HG02588 (cell line): ENCODE measurements at regions not wholly inside any gene's neighbourhood (a gene's known extent, or its start where the extent isn't known, plus 50 kb on each side); places are given as distances from the start of the nearest gene placed in this dataset.
"Not testable (repeated sequence)": the region's sequence is repeated elsewhere in the genome, so short reads cannot be mapped to it uniquely, and the experiment has no call there.

Experiments used
- ATAC-seq: cut with Tn5 transposase; IDR thresholded peaks from one replicate; pipeline ENCODE4 v1.9.1; 2021; ENCODE audit warnings: mild to moderate bottlenecking, moderate library complexity; ENCODE audit not compliant: unreplicated experiment

- no peak for ATAC-seq
Observed at GRCh38 chr5:103706939-103707682, 144.5 kb upstream of the NUDT12 start.

- no peak for ATAC-seq
Observed at GRCh38 chr5:103703617-103704016, 141.0 kb upstream of the NUDT12 start.

GRCh38 chr5:103693517-103693916 lies 130.9 kb upstream of the NUDT12 start:
- no peak for ATAC-seq

GRCh38 chr5:103690676-103691075 lies 128.1 kb upstream of the NUDT12 start:
- no peak for ATAC-seq

GRCh38 chr5:103679873-103680272 lies 117.3 kb upstream of the NUDT12 start:
- ATAC-seq = no peak

- ATAC-seq = not testable (repeated sequence)
Observed at GRCh38 chr5:103676198-103676597, 113.6 kb upstream of the NUDT12 start.

- ATAC-seq = no peak
Observed at GRCh38 chr5:103674739-103675138, 112.2 kb upstream of the NUDT12 start.

GRCh38 chr5:103674251-103674650 lies 111.7 kb upstream of the NUDT12 start:
- ATAC-seq = no peak

GRCh38 chr5:103669615-103670014 lies 107.0 kb upstream of the NUDT12 start:
- no peak for ATAC-seq

- no peak for ATAC-seq
Observed at GRCh38 chr5:103668281-103668680, 105.7 kb upstream of the NUDT12 start.

- ATAC-seq = no peak
Observed at GRCh38 chr5:103667068-103667467, 104.5 kb upstream of the NUDT12 start.

GRCh38 chr5:103657301-103657700 lies 94.7 kb upstream of the NUDT12 start:
- no peak for ATAC-seq

- ATAC-seq = no peak
Observed at GRCh38 chr5:103648086-103648485, 85.5 kb upstream of the NUDT12 start.

- no peak for ATAC-seq
Observed at GRCh38 chr5:103646698-103647614, 84.4 kb upstream of the NUDT12 start.

- ATAC-seq = no peak
Observed at GRCh38 chr5:103645816-103646215, 83.2 kb upstream of the NUDT12 start.

GRCh38 chr5:103638979-103639378 lies 76.4 kb upstream of the NUDT12 start:
- no peak for ATAC-seq

GRCh38 chr5:103624675-103625074 lies 62.1 kb upstream of the NUDT12 start:
- ATAC-seq = no peak

GRCh38 chr5:103624035-103624480 lies 61.5 kb upstream of the NUDT12 start:
- no peak for ATAC-seq

GRCh38 chr5:103623425-103623824 lies 60.8 kb upstream of the NUDT12 start:
- no peak for ATAC-seq

- no peak for ATAC-seq
Observed at GRCh38 chr5:103621548-103621930, 59.0 kb upstream of the NUDT12 start.

GRCh38 chr5:103620851-103621547 lies 58.4 kb upstream of the NUDT12 start:
- ATAC-seq = no peak
